Cardiac muscle cell (in vitro differentiated cells and primary cell): ENCODE measurements at regions not wholly inside any gene's neighbourhood (a gene's known extent, or its start where the extent isn't known, plus 50 kb on each side); places are given as distances from the start of the nearest gene placed in this dataset.

Source experiments
- DNase-seq, 2 donors: peaks; one replicate each; pipeline versions ENCODE4 v3.0.0 to v3.0.0-alpha.2; 2010 to 2017; ENCODE audit warnings: low read depth in 1 of 2, low spot score in 1 of 2
- H3K27ac ChIP-seq: fragments of 200-600 bp; sonication (generic); 2 replicates; pipeline ENCODE4 v1.5.1; 2016
- H3K27me3 ChIP-seq: fragments of 200-600 bp; sonication (generic); 2 replicates; pipeline ENCODE4 v1.6.0; 2016; ENCODE audit warnings: control low read depth
- H3K36me3 ChIP-seq: fragments of 200-600 bp; sonication (generic); 2 replicates; pipeline ENCODE4 v1.5.1; 2016; ENCODE audit warnings: control low read depth
- H3K4me1 ChIP-seq: fragments of 200-600 bp; sonication (generic); 2 replicates; pipeline ENCODE4 v1.8.1; 2017; ENCODE audit warnings: low read depth, mild to moderate bottlenecking, mixed run types
- H3K4me3 ChIP-seq: fragments of 200-600 bp; sonication (generic); 2 replicates; pipeline ENCODE4 v1.5.1; 2016; ENCODE audit warnings: mild to moderate bottlenecking
- H3K9me3 ChIP-seq: fragments of 200-600 bp; sonication (generic); 2 replicates; pipeline ENCODE4 v1.5.1; 2017; ENCODE audit warnings: low read depth, mild to moderate bottlenecking, control low read depth
- CTCF ChIP-seq: IDR thresholded peaks from 2 replicates; pipeline ENCODE4 v1.5.1; 2012; ENCODE audit warnings: low read depth, mild to moderate bottlenecking, low read length

- no peaks in the 10 kb centered on the region for H3K9me3 ChIP-seq
- H3K4me1 ChIP-seq, result peaks cover 13% of the 10 kb centered on the region
- H3K27me3 ChIP-seq, result no peaks in the 10 kb centered on the region
- H3K36me3 ChIP-seq, result no peaks in the 10 kb centered on the region
- H3K4me3 ChIP-seq, result no peak overlapping the region
- no peak overlapping the region for H3K27ac ChIP-seq
- no peak for TF ChIP-seq CTCF
- peak in 1 of 2 donors; percentile 37 for DNase-seq
Measured at GRCh38 chr7:116340201-116340847, 130.0 kb downstream of the TES start.

GRCh38 chr7:116340943-116341907 lies 130.9 kb downstream of the TES start:
- Histone ChIP-seq H3K27me3 (no peaks in the 10 kb centered on the region), H3K36me3 (no peaks in the 10 kb centered on the region), H3K4me1 (peaks cover 13% of the 10 kb centered on the region), H3K9me3 (no peaks in the 10 kb centered on the region), H3K4me3 (no peak overlapping the region), H3K27ac (no peak overlapping the region)
- peak in 1 of 2 donors; percentile 24 for DNase-seq
- TF ChIP-seq CTCF, result peak; percentile 11

GRCh38 chr7:116342125-116342524 lies 131.8 kb downstream of the TES start:
- no peaks in the 10 kb centered on the region for H3K9me3 ChIP-seq
- no peak overlapping the region for H3K4me3 ChIP-seq
- no peaks in the 10 kb centered on the region for H3K36me3 ChIP-seq
- no peaks in the 10 kb centered on the region for H3K27me3 ChIP-seq
- TF ChIP-seq CTCF, result no peak
- H3K27ac ChIP-seq, result no peak overlapping the region
- DNase-seq, result peak in 1 of 2 donors; percentile 15
- peaks cover 13% of the 10 kb centered on the region for H3K4me1 ChIP-seq

GRCh38 chr7:116347151-116347832 lies 137.0 kb downstream of the TES start:
- Histone ChIP-seq H3K27ac (no peak overlapping the region), H3K4me1 (no peaks in the 10 kb centered on the region), H3K36me3 (no peaks in the 10 kb centered on the region), H3K4me3 (no peak overlapping the region), H3K9me3 (no peaks in the 10 kb centered on the region), H3K27me3 (no peaks in the 10 kb centered on the region)
- DNase-seq, result no peak
- TF ChIP-seq CTCF, result no peak

- no peaks in the 10 kb centered on the region for H3K4me1 ChIP-seq
- no peaks in the 10 kb centered on the region for H3K36me3 ChIP-seq
- DNase-seq, result no peak
- no peaks in the 10 kb centered on the region for H3K27me3 ChIP-seq
- no peak overlapping the region for H3K27ac ChIP-seq
- no peak overlapping the region for H3K4me3 ChIP-seq
- H3K9me3 ChIP-seq, result no peaks in the 10 kb centered on the region
- TF ChIP-seq CTCF, result no peak
Measured at GRCh38 chr7:116348346-116348745, 138.0 kb downstream of the TES start.
